ENCODE measurements at regions not wholly inside any gene's neighbourhood (a gene's known extent, or its start where the extent isn't known, plus 50 kb on each side); places are given as distances from the start of the nearest gene placed in this dataset.

- no peak for TF ChIP-seq CTCF (IDR thresholded peaks at IDR 0.05)
- TF ChIP-seq POLR2A (IDR thresholded peaks at IDR 0.05), result no peak
Observed at GRCh38 chr2:150812664-150813367, 325.3 kb upstream of the RND3 start.

Data from esophagus squamous epithelium (tissue), 4 donors.